HFF-Myc (cell line): ENCODE measurements at regions not wholly inside any gene's neighbourhood (a gene's known extent, or its start where the extent isn't known, plus 50 kb on each side); places are given as distances from the start of the nearest gene placed in this dataset.

Source experiments
- DNase-seq: peaks from one replicate; pipeline ENCODE4 v3.0.0-alpha.2; 2011; ENCODE audit warnings: low read depth; ENCODE audit errors: extremely low read depth
- H3K4me3 ChIP-seq: replicated peaks from 2 replicates; pipeline ENCODE4 v1.5.1; 2011; ENCODE audit warnings: low read depth, mild to moderate bottlenecking, control low read depth, low read length
- CTCF ChIP-seq: IDR thresholded peaks from 2 replicates; pipeline ENCODE4 v1.5.1; 2012; ENCODE audit warnings: mild to moderate bottlenecking, low read depth, low read length, control low read depth; ENCODE audit errors: missing control alignments

- no peak for DNase-seq
- no peak for TF ChIP-seq CTCF
- no peak overlapping the region for H3K4me3 ChIP-seq
These were observed 57.5 kb downstream of the OSR1 start for GRCh38 chr2:19300961-19301360.

- DNase-seq, result peak; percentile 30
- no peak overlapping the region for H3K4me3 ChIP-seq
- TF ChIP-seq CTCF, result no peak
These were observed 58.9 kb downstream of the OSR1 start for GRCh38 chr2:19299522-19299921.

- no peak overlapping the region for H3K4me3 ChIP-seq
- DNase-seq, result no peak
These were observed 59.4 kb downstream of the OSR1 start for GRCh38 chr2:19299032-19299431.

DNA sequence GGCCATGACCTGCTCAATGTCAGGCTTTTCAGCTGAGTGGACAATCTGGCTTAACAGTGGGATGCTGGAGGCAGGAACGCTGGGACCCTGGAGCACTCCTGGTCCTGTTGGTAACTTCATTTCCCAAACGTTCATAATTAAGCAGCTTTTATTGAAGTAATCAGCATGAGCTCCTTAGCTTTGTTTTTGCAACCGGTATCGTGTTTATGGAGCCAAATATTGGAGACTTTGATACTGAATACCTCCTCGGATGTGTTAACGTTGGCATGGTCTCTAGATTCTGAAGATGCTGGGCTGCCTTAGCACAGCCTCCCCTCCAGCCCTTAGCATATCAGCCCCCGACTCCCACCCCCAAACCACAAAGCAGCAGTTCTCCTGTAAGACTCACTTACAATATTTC is 60.7 kb downstream of the OSR1 start:
- no peak for DNase-seq
- H3K4me3 ChIP-seq, result no peak overlapping the region
- no peak for TF ChIP-seq CTCF

More at GRCh38 chr2:19299032-19299431, 59.4 kb downstream of the OSR1 start:
- no peak for TF ChIP-seq CTCF

- no peak for TF ChIP-seq CTCF
These were observed 62.4 kb downstream of the OSR1 start for GRCh38 chr2:19295998-19296502.

DNA sequence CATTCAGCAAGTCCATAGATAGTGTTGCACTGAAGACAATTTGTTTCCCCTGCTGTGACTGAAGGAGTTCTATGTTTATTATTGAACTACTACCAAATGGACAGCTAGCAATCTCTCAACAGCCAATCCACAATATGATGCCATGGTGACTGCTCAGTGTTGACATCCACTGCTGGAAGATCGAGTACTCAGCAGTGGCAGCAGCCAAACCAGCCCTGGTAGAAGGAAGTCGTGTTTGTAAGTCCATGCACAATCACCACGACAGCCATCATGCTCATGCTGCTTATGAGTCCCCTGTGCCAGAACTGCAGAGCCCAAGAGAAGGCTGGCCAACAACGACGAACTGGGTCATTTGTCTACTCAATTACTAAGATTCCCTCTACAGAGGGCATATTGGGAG is 66.4 kb downstream of the OSR1 start:
- H3K4me3 ChIP-seq, result no peak overlapping the region
- no peak for TF ChIP-seq CTCF
- no peak for DNase-seq

More at GRCh38 chr2:19295998-19296502, 62.4 kb downstream of the OSR1 start:
- no peak overlapping the region for H3K4me3 ChIP-seq
- DNase-seq, result no peak

DNA sequence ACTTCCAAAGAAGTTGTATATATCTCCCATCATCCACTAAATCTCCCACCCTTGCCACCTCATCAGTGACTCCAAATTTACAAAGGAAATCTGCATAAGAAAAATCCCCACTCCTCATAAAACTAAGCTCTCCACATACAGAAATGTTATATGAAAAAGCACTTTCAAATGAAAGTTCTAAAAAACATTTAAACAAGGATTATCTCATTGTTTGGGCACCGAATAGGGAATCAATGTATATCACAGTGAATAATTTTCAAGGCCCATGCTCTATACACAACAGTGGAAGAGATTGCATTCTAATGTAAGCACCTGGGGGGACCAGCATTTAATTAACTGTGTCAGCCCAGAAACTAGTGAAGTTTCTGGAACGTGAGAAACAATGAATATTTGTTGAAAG is 70.1 kb downstream of the OSR1 start:
- no peak for TF ChIP-seq CTCF
- no peak overlapping the region for H3K4me3 ChIP-seq
- DNase-seq, result no peak
